Left lung (tissue), 4 donors: ENCODE measurements at regions not wholly inside any gene's neighbourhood (a gene's known extent, or its start where the extent isn't known, plus 50 kb on each side); places are given as distances from the start of the nearest gene placed in this dataset.
A peak's percentile ranks its signal among the peaks of the same experiment; 100 is the strongest.

Experiments used
- ATAC-seq: fragments of 200-7000 bp; cut with Tn5 transposase; one replicate; pipeline ENCODE4 v1.9.1; 2020; ENCODE audit warnings: moderate library complexity
- DNase-seq, 4 donors: peaks; one replicate each; pipeline ENCODE4 v3.0.0-alpha.2; 2013 to 2020
- H3K27ac ChIP-seq, 2 donors: fragments of 200-600 bp; sonication (generic) in 1 of 2; one replicate each; pipeline versions ENCODE4 v1.5.0 to v1.8.0; 2020 to 2021
- H3K27me3 ChIP-seq, 2 donors: fragments of 200-600 bp; sonication (generic) in 1 of 2; one replicate each; pipeline versions ENCODE4 v1.5.0 to v1.8.0; 2020 to 2021
- H3K36me3 ChIP-seq, 2 donors: fragments of 200-600 bp; sonication (generic) in 1 of 2; one replicate each; pipeline versions ENCODE4 v1.5.0 to v1.8.0; 2020 to 2021
- H3K4me1 ChIP-seq, 2 donors: fragments of 200-600 bp; one replicate each; pipeline ENCODE4 v1.8.0; 2021
- H3K4me3 ChIP-seq, 2 donors: fragments of 200-600 bp; sonication (generic) in 1 of 2; one replicate each; pipeline versions ENCODE4 v1.5.0 to v1.8.0; 2020 to 2021; ENCODE audit warnings: mild to moderate bottlenecking in 1 of 2
- H3K9me3 ChIP-seq, 2 donors: fragments of 200-600 bp; sonication (generic) in 1 of 2; one replicate each; pipeline versions ENCODE4 v1.5.0 to v1.8.0; 2020 to 2021
- CTCF ChIP-seq, 2 donors: fragments of 200-600 bp; sonication (generic) in 1 of 2; IDR thresholded peaks; one replicate each; pipeline versions ENCODE4 v1.5.0 to v1.8.0; 2021; ENCODE audit warnings: antibody characterized with exemption in 2 of 2
- intact Hi-C, 2 donors: fragments of 100-400 bp; cut with DNase I; formaldehyde crosslinking; loops; one replicate each; pipeline versions ENCODE4 v1.11.2 to v1.14.2; 2022
- donor health status: DM: no; HTN: yes; CAD: no.
- donor health status: DM: no; HTN: no; CAD: no.

DNA sequence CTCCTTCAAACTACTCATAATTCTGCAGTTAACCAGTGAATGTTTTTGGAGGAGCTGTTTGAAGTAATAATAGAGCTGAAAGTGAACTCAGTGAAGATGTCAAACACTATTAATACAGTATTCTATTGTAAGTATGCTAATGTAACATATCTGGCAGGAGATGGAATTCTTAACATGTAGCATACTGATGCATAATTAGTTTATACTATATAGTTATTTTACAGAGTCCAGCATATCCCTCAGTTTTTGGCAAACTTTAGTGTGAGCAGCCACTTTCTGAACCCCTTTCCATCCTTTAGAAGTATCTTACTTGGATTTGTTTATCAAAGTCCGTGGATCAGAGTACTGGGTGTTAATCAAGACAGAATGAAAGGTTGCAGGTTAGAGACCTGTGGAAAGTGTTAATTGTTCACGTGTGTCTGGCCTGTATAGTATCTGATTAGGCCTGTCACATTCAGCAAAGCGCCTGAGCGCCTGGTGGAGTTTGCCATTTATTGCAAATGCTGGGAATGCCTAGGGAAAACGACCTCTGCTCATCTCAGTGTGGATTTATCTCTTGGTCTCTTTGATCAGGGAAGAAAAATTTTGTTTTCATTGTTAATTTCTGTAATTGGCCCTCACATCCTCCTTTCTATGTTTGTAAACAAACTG, 251.7 kb upstream of the MAD2L1 start:
- DNase-seq (peak in 2 of 4 donors; percentile 50 to 55), ATAC-seq (no peak)
- Histone ChIP-seq H3K36me3 (no peaks in the 10 kb centered on the region), H3K27me3 (no peaks in the 10 kb centered on the region), H3K9me3 (no peaks in the 10 kb centered on the region), H3K4me1 (no peaks in the 10 kb centered on the region), H3K4me3 (no peak overlapping the region), H3K27ac (no peak overlapping the region)
- intact Hi-C loops, result no loop called here
- TF ChIP-seq CTCF (IDR thresholded peaks at IDR 0.05), result no peak

DNA sequence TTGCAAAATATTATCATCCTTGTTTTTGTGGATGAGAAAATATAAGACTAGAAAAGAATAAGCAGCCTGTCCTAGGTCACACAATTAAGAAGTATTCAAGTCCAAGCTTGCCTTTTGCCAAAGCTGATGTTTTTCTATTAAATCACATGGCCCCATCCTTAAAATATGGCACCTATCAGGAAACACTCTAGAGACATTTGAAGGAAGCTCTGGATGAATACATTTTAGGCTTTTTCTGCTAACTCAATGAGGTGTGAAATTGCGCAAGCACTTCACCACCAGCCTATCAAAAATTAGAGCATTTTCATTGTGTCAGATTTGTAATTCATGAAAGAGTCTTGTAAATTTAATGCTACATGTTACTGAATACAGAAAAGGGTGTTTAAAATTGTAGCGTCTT, 251.1 kb upstream of the MAD2L1 start:
- Histone ChIP-seq H3K27me3 (no peaks in the 10 kb centered on the region), H3K9me3 (no peaks in the 10 kb centered on the region), H3K27ac (no peak overlapping the region), H3K4me3 (no peak overlapping the region), H3K4me1 (no peaks in the 10 kb centered on the region), H3K36me3 (no peaks in the 10 kb centered on the region)
- no peak for TF ChIP-seq CTCF (IDR thresholded peaks at IDR 0.05)
- intact Hi-C loops, result no loop called here
- peak; percentile 51 for ATAC-seq
- DNase-seq, result peak in 2 of 4 donors; percentile 92

DNA sequence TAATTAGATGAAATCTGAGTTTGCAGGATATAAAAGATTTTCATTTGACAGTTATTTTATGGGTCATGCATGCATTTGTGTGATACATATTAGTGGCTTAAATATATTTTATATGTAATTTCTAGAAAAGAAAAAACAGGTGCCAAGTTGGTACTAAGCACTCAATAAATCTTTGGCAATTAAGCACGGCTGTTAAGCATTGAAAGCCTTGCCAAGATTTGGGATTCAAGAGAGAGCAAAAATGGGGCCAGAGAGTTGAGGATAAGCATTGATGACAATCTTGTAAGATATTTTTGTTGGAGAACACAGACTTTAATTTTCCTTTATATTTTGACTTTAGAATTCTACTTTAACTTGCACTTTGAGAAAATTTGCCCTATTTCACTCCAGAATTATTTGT, 249.8 kb upstream of the MAD2L1 start:
- intact Hi-C loops, result no loop called here
- no peak for TF ChIP-seq CTCF (IDR thresholded peaks at IDR 0.05)
- Histone ChIP-seq H3K27me3 (no peaks in the 10 kb centered on the region), H3K36me3 (no peaks in the 10 kb centered on the region), H3K9me3 (no peaks in the 10 kb centered on the region), H3K4me1 (no peaks in the 10 kb centered on the region), H3K4me3 (no peak overlapping the region), H3K27ac (no peak overlapping the region)
- DNase-seq (no peak), ATAC-seq (no peak)

DNA sequence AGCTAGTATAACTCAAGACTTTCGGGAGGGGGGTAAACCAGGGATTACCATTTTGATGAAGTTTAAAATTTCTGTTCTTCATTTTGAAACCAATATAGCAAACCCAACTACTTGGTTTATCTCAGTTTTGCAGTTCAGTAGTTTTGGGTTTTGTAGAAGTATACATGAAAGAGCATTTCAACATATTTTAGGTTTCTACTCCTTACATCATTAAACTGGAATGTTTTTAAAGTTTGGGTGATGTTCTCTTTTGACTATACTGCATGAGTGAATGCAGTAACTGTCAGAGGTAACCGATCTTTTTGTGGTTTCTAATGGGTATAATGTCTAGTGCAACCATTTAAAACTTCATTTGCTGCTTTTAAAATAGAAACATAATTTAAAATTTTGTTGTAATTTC, 248.3 kb upstream of the MAD2L1 start:
- Histone ChIP-seq H3K36me3 (no peaks in the 10 kb centered on the region), H3K4me3 (no peak overlapping the region), H3K4me1 (no peaks in the 10 kb centered on the region), H3K27ac (no peak overlapping the region), H3K27me3 (no peaks in the 10 kb centered on the region), H3K9me3 (peaks cover 0 to 1% of the 10 kb centered on the region in 2 donors)
- ATAC-seq (no peak), DNase-seq (no peak)
- intact Hi-C loops, result no loop called here
- no peak for TF ChIP-seq CTCF (IDR thresholded peaks at IDR 0.05)

DNA sequence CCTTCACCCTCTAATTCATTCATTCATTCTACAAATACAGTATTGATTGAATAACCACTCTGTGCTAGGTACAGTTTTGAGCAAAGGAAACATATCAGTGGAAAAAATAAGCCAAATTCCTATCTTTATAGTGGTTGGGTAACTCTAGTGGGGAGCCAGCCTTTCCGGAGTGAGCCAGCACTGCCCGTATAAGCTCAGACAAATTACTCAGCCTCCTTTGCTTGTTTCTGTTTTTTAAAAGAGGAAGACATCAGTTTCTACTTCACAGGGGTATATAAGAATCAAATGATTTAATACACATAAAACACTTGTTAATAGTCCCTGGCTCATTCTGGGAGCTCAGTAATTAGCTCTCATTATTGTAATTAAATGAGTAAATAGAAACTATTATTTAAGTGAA, 238.2 kb upstream of the MAD2L1 start:
- no peak for DNase-seq
- Histone ChIP-seq H3K27me3 (no peaks in the 10 kb centered on the region), H3K27ac (no peak overlapping the region), H3K4me1 (no peaks in the 10 kb centered on the region), H3K9me3 (no peaks in the 10 kb centered on the region), H3K36me3 (no peaks in the 10 kb centered on the region), H3K4me3 (no peak overlapping the region)
- intact Hi-C loops, result no loop called here
- ATAC-seq, result peak; percentile 23
- TF ChIP-seq CTCF (IDR thresholded peaks at IDR 0.05), result no peak
